OCI-LY1 (cell line): ENCODE measurements at regions not wholly inside any gene's neighbourhood (a gene's known extent, or its start where the extent isn't known, plus 50 kb on each side); places are given as distances from the start of the nearest gene placed in this dataset.

ENCODE experiments used
- EZH2 ChIP-seq: fragments of 200-600 bp; sonication (generic), shearing (Covaris generic); IDR thresholded peaks from 2 replicates; pipeline ENCODE4 v1.8.0; 2017; ENCODE audit warnings: borderline replicate concordance, mixed run types, mild to moderate bottlenecking, antibody characterized with exemption, low read length, moderate library complexity, mixed read lengths
- TF ChIP-seq, protein P1 (sequence below): fragments of 200-600 bp; sonication (generic), shearing (Covaris generic); IDR thresholded peaks from 2 replicates; pipeline ENCODE4 v1.5.1; 2017; ENCODE audit warnings: mild to moderate bottlenecking, antibody characterized with exemption, low read length, moderate library complexity, mixed read lengths

- TF ChIP-seq, protein P1, sequence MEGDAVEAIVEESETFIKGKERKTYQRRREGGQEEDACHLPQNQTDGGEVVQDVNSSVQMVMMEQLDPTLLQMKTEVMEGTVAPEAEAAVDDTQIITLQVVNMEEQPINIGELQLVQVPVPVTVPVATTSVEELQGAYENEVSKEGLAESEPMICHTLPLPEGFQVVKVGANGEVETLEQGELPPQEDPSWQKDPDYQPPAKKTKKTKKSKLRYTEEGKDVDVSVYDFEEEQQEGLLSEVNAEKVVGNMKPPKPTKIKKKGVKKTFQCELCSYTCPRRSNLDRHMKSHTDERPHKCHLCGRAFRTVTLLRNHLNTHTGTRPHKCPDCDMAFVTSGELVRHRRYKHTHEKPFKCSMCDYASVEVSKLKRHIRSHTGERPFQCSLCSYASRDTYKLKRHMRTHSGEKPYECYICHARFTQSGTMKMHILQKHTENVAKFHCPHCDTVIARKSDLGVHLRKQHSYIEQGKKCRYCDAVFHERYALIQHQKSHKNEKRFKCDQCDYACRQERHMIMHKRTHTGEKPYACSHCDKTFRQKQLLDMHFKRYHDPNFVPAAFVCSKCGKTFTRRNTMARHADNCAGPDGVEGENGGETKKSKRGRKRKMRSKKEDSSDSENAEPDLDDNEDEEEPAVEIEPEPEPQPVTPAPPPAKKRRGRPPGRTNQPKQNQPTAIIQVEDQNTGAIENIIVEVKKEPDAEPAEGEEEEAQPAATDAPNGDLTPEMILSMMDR = no peak
- TF ChIP-seq EZH2 = no peak
These were observed 65.6 kb upstream of the IRX2 start for GRCh38 chr5:2817031-2817603.
